Heart left ventricle (tissue), 13 donors: ENCODE measurements at regions not wholly inside any gene's neighbourhood (a gene's known extent, or its start where the extent isn't known, plus 50 kb on each side); places are given as distances from the start of the nearest gene placed in this dataset.
"Not testable (repeated sequence)": the region's sequence is repeated elsewhere in the genome, so short reads cannot be mapped to it uniquely, and the experiment has no call there.

Source experiments
- POLR2A ChIP-seq, 2 donors: fragments of 450-650 bp; IDR thresholded peaks; one replicate each; pipeline ENCODE4 v1.6.1; 2017; ENCODE audit warnings: antibody characterized with exemption in 2 of 2, mild to moderate bottlenecking in 2 of 2, moderate library complexity in 2 of 2
- TF ChIP-seq, protein P1 (sequence below), 12 donors: fragments of 200-600 bp; sonication (generic) in 4 of 12; IDR thresholded peaks; one replicate each; pipeline versions ENCODE4 v1.5.0 to v1.8.0; 2018 to 2022; ENCODE audit warnings: antibody characterized with exemption in 12 of 12, mild to moderate bottlenecking in 5 of 12
- donor health status: ischemic (EF 13 %, LVEDD 7.1; RV severe dilation, severe dysfunction).
- donor health status: DM: no; HTN: yes; CAD: no.
- donor health status: DM: no; HTN: no; CAD: no.
- donor health status: ischemic (EF 25% LVEDD 6.9; RV normal size, moderate dysfunction).
- donor health status: ischemic (EF 25% LVEDD 5.7; RV mildly dilated, moderate dysfunction).
- donor health status: ischemic (EF 35%, LVEDD 5.7; RV mildly dilated, moderate dysfunction).
- donor health status: nonischemic (EF 11% LVEDD 7.7; RV severe dilation, severe dysfunction).
- donor health status: DM: yes; HTN: yes; CAD: no.
- donor health status: PGD.
- donor health status: ischemic (EF 29% LVEDD 5.4; RV normal size, mild dysfunction).
- donor health status: nonischemic (EF 23%, LVEDD 6.1; RV moderate dilation, normal function).

DNA sequence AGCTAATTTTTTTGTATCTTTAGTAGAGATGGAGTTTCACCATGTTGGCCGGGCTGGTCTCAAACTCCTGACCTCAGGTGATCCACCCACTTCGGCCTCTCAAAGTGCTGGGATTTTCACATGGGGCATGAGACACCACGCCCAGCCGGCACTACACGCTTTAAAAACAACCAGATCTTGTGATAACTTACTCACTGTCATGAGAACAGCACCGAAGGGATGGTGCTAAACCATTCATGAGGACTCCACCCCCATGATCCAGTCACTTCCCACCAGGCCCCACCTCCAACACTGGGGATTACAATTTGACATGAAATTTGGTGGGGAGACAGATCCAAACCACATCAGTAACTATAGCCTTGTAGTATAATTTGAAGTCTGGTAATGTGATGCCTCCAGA, 67.4 kb upstream of the ZNF169 start:
- TF ChIP-seq POLR2A (IDR thresholded peaks at IDR 0.05): not testable (repeated sequence)
- TF ChIP-seq, protein P1, sequence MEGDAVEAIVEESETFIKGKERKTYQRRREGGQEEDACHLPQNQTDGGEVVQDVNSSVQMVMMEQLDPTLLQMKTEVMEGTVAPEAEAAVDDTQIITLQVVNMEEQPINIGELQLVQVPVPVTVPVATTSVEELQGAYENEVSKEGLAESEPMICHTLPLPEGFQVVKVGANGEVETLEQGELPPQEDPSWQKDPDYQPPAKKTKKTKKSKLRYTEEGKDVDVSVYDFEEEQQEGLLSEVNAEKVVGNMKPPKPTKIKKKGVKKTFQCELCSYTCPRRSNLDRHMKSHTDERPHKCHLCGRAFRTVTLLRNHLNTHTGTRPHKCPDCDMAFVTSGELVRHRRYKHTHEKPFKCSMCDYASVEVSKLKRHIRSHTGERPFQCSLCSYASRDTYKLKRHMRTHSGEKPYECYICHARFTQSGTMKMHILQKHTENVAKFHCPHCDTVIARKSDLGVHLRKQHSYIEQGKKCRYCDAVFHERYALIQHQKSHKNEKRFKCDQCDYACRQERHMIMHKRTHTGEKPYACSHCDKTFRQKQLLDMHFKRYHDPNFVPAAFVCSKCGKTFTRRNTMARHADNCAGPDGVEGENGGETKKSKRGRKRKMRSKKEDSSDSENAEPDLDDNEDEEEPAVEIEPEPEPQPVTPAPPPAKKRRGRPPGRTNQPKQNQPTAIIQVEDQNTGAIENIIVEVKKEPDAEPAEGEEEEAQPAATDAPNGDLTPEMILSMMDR (IDR thresholded peaks at IDR 0.05): not testable (repeated sequence)
